ENCODE measurements at regions not wholly inside any gene's neighbourhood (a gene's known extent, or its start where the extent isn't known, plus 50 kb on each side); places are given as distances from the start of the nearest gene placed in this dataset.
"Not testable (repeated sequence)": the region's sequence is repeated elsewhere in the genome, so short reads cannot be mapped to it uniquely, and the experiment has no call there.

- DNase-seq, result no peak
These were observed 89.0 kb upstream of the MLN start for GRCh38 chr6:33892581-33893346.

- no peak for DNase-seq
These were observed 84.9 kb upstream of the MLN start for GRCh38 chr6:33888664-33889200.

GRCh38 chr6:33888183-33888582 lies 84.4 kb upstream of the MLN start:
- DNase-seq, result no peak

- DNase-seq, result no peak
These were observed 82.9 kb upstream of the MLN start for GRCh38 chr6:33886673-33887144.

GRCh38 chr6:33885132-33886057 lies 81.6 kb upstream of the MLN start:
- DNase-seq, result no peak

GRCh38 chr6:33883621-33884020 lies 79.8 kb upstream of the MLN start:
- not testable (repeated sequence) for DNase-seq

GRCh38 chr6:33882154-33882553 lies 78.4 kb upstream of the MLN start:
- no peak for DNase-seq

GRCh38 chr6:33880766-33881165 lies 77.0 kb upstream of the MLN start:
- no peak for DNase-seq

- DNase-seq, result no peak
These were observed 76.4 kb upstream of the MLN start for GRCh38 chr6:33880104-33880678.

GRCh38 chr6:33878562-33878961 lies 74.8 kb upstream of the MLN start:
- no peak for DNase-seq

- no peak for DNase-seq
These were observed 74.3 kb upstream of the MLN start for GRCh38 chr6:33877982-33878535.

- no peak for DNase-seq
These were observed 71.9 kb upstream of the MLN start for GRCh38 chr6:33875696-33876095.

GRCh38 chr6:33875141-33875581 lies 71.4 kb upstream of the MLN start:
- DNase-seq, result no peak

- DNase-seq, result no peak
These were observed 70.4 kb upstream of the MLN start for GRCh38 chr6:33874136-33874760.

- no peak for DNase-seq
These were observed 69.0 kb upstream of the MLN start for GRCh38 chr6:33872761-33873160.

- DNase-seq, result no peak
These were observed 66.1 kb upstream of the MLN start for GRCh38 chr6:33869826-33870423.

- no peak for DNase-seq
These were observed 65.3 kb upstream of the MLN start for GRCh38 chr6:33869121-33869520.

GRCh38 chr6:33868141-33868540 lies 64.3 kb upstream of the MLN start:
- no peak for DNase-seq

GRCh38 chr6:33865478-33866077 lies 61.8 kb upstream of the MLN start:
- DNase-seq, result no peak

GRCh38 chr6:33863723-33864440 lies 60.1 kb upstream of the MLN start:
- no peak for DNase-seq

- DNase-seq, result no peak
These were observed 59.3 kb upstream of the MLN start for GRCh38 chr6:33863084-33863483.
